ENCODE measurements at regions not wholly inside any gene's neighbourhood (a gene's known extent, or its start where the extent isn't known, plus 50 kb on each side); places are given as distances from the start of the nearest gene placed in this dataset.

GRCh38 chr1:14255711-14256110 lies 342.8 kb upstream of the KAZN start:
- no peak overlapping the region for H3K4me3 ChIP-seq (ENCODE audit: low read depth, low read length)
- no peak for TF ChIP-seq CTCF (IDR thresholded peaks at IDR 0.05; ENCODE audit: low read depth, low read length)

- no peak for TF ChIP-seq CTCF (IDR thresholded peaks at IDR 0.05; ENCODE audit: low read depth, low read length)
- no peak overlapping the region for H3K4me3 ChIP-seq (ENCODE audit: low read depth, low read length)
Observed at GRCh38 chr1:14259191-14259757, 339.2 kb upstream of the KAZN start.

GRCh38 chr1:14260480-14260879 lies 338.0 kb upstream of the KAZN start:
- no peak overlapping the region for H3K4me3 ChIP-seq (ENCODE audit: low read depth, low read length)
- TF ChIP-seq CTCF (IDR thresholded peaks at IDR 0.05; ENCODE audit: low read depth, low read length): no peak

GRCh38 chr1:14261395-14261794 lies 337.1 kb upstream of the KAZN start:
- TF ChIP-seq CTCF (IDR thresholded peaks at IDR 0.05; ENCODE audit: low read depth, low read length): no peak

GRCh38 chr1:14262637-14263036 lies 335.8 kb upstream of the KAZN start:
- TF ChIP-seq CTCF (IDR thresholded peaks at IDR 0.05; ENCODE audit: low read depth, low read length): no peak
- no peak overlapping the region for H3K4me3 ChIP-seq (ENCODE audit: low read depth, low read length)

More at GRCh38 chr1:14261395-14261794, 337.1 kb upstream of the KAZN start:
- no peak overlapping the region for H3K4me3 ChIP-seq (ENCODE audit: low read depth, low read length)

- H3K4me3 ChIP-seq (ENCODE audit: low read depth, low read length): no peak overlapping the region
- no peak for TF ChIP-seq CTCF (IDR thresholded peaks at IDR 0.05; ENCODE audit: low read depth, low read length)
Observed at GRCh38 chr1:14263225-14263624, 335.3 kb upstream of the KAZN start.

GRCh38 chr1:14263671-14264070 lies 334.8 kb upstream of the KAZN start:
- no peak for TF ChIP-seq CTCF (IDR thresholded peaks at IDR 0.05; ENCODE audit: low read depth, low read length)
- H3K4me3 ChIP-seq (ENCODE audit: low read depth, low read length): no peak overlapping the region
